ENCODE measurements at regions not wholly inside any gene's neighbourhood (a gene's known extent, or its start where the extent isn't known, plus 50 kb on each side); places are given as distances from the start of the nearest gene placed in this dataset.
A peak's percentile ranks its signal among the peaks of the same experiment; 100 is the strongest.

DNA sequence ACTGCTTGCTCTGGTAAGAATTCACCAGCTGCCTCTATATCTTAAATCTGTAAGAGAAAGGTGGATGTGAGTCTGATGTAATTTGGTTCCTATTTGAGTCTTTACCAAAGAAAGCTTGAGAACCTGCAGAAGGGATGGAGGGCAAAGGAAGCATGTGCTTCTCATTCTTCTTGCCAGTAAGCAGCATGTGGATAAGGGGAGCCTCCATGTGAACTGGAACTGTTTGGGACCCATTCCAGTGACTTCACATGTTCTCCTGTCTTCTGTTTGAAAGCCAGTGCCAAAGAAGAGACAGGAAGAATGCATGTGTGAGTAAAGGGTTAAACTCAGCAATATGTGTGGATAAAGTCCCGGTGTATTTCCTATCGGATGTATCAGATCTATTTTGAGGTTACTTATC, 119.6 kb upstream of the ADGRL2 start:
- no peak for DNase-seq (ENCODE audit: insufficient read length, low spot score)
- peak; percentile 52 for FAIRE-seq
- no peak for TF ChIP-seq POLR2A (IDR thresholded peaks at IDR 0.05; ENCODE audit: low read depth, low read length)

DNA sequence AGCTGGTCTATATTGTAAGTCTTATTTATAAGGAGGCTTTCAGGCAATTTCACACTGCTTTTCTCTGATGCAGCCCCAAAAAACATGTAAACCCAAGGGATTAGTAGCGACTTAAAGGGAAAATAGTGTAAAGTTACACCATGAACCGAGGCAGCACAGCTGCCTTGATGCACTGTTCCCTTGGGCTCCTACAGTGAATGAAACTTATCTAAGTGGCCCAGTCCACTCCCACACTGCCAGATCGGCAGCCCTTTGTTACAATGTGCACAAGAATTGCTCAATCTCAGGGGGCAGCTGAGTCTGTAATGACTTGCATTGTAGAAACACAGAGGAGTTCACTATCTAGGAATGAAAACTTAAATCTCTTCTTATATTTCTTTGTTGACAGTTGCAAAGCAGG, 120.8 kb upstream of the ADGRL2 start:
- FAIRE-seq (no peak), DNase-seq (ENCODE audit: insufficient read length, low spot score) (no peak)
- TF ChIP-seq POLR2A (IDR thresholded peaks at IDR 0.05; ENCODE audit: low read depth, low read length): no peak

DNA sequence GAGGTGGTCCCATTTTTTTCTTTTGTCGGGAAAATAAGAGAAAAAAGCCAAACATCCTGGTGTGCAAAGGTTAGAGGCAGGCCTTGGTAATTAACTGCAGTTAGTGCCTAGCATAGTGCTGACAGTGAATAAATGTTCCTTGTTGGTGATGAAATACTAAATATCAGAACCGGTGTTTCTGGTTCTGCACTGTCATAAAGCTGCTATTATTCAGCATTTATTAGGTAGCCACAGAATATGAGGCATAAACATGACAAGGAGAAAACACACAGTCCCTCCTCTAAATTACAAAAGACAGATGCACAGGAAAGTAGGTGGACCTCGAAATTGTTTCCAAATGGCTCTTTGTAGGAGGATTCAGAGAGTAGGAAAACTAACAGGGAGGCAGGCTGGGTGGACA, 122.0 kb upstream of the ADGRL2 start:
- DNase-seq (ENCODE audit: insufficient read length, low spot score) (no peak), FAIRE-seq (no peak)
- no peak for TF ChIP-seq POLR2A (IDR thresholded peaks at IDR 0.05; ENCODE audit: low read depth, low read length)

DNA sequence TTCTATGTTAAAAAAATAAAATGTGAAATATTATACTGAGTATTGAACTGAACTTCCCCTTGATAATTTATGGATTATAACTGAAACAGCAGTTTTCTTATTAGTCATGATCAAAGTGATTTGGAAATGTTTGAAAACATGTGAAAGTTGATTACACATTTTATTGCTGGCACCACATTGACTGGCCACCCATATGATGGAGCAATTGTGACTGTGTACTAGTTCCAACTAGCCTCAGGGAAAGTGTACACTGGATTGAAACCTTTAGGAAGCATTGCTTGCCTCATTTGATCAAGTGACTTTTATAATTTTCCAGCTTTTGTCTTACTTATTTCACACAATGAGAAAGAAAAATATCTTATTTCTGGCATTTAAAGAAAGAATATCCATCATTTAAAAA, 128.0 kb upstream of the ADGRL2 start:
- DNase-seq (ENCODE audit: insufficient read length, low spot score) (no peak), FAIRE-seq (no peak)
- no peak for TF ChIP-seq POLR2A (IDR thresholded peaks at IDR 0.05; ENCODE audit: low read depth, low read length)

DNA sequence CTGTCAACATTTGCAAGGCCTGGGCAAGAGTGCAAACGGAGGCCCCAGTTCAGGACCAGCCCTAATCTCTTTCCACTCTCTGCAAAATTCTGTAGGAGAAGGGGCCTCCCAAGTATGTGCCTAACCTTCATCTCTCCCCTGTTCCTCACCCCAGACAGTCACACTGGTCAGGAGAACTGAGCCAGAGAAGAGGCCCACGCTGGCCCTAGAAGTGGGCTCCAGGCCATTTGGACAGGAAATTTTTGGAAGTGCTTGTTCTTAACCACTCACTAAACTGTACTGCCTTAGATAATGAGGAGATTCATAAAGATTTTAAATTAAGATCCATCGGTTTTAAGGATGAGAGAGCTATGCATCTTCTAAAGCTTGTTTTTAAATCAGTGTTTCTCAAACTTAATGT, 129.7 kb upstream of the ADGRL2 start:
- no peak for DNase-seq (ENCODE audit: insufficient read length, low spot score)
- no peak for TF ChIP-seq POLR2A (IDR thresholded peaks at IDR 0.05; ENCODE audit: low read depth, low read length)
- FAIRE-seq: no peak

DNA sequence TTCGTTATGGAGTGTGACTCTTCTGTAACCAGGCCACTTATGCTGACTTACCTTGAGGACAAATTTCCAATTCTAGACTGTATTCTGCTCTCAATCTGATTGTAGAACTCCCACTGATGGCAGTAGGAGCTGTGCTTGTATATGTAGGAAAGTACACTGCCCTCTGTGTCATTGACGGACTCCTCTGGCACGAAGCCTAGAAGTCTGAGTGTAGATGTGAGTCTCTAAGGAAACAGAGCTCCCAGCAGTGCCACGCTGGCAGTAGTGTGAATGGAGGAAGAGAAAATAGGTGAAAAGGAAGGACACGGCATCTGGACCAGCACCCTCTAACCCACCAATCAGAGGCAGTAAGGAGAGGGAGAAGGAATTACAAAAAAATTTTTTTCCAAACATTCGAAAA, 130.4 kb upstream of the ADGRL2 start:
- DNase-seq (ENCODE audit: insufficient read length, low spot score): peak; percentile 73
- FAIRE-seq: peak; percentile 100

DNA sequence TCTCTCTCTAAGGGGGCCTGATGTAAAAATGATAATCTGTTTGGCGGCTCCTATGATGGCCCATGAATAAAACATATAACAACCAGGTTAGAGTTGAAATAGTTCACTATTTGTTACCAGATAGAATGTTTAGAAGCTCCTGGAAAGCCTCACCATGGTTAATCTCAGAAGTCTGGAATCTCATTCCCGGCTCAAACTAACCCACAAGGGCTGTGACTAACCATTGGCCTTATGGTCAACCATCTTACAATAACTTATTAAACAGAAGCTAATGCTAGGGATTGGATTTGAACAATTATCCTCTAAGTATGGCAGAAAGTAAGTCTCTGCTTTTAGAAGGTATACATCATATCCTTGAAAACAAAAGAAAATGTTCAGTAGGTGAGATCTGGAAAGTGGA, 134.1 kb upstream of the ADGRL2 start:
- DNase-seq (ENCODE audit: insufficient read length, low spot score) (no peak), FAIRE-seq (no peak)
- TF ChIP-seq POLR2A (IDR thresholded peaks at IDR 0.05; ENCODE audit: low read depth, low read length): no peak

More for the DNA sequence above, 130.4 kb upstream of the ADGRL2 start:
- no peak for TF ChIP-seq POLR2A (IDR thresholded peaks at IDR 0.05; ENCODE audit: low read depth, low read length)

DNA sequence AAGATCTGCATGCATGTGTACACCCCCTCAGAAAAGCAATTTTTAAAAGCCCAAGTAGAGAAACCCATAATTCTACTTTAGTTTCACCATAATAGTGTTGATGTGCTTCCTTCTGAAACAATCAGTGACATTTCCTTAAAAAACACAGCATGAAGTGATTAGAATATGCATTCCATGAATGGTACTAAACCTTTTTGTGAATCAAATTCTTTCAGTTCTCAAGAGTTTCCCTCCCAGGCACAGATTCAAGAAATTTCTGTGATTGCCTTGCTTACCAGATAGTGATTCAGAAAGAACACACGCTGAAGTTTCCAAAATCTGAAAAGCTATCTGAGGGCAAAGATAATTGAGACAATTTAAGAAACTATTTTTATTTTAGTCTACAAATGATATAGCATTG, 136.4 kb upstream of the ADGRL2 start:
- FAIRE-seq: no peak
- no peak for DNase-seq (ENCODE audit: insufficient read length, low spot score)
- TF ChIP-seq POLR2A (IDR thresholded peaks at IDR 0.05; ENCODE audit: low read depth, low read length): no peak

DNA sequence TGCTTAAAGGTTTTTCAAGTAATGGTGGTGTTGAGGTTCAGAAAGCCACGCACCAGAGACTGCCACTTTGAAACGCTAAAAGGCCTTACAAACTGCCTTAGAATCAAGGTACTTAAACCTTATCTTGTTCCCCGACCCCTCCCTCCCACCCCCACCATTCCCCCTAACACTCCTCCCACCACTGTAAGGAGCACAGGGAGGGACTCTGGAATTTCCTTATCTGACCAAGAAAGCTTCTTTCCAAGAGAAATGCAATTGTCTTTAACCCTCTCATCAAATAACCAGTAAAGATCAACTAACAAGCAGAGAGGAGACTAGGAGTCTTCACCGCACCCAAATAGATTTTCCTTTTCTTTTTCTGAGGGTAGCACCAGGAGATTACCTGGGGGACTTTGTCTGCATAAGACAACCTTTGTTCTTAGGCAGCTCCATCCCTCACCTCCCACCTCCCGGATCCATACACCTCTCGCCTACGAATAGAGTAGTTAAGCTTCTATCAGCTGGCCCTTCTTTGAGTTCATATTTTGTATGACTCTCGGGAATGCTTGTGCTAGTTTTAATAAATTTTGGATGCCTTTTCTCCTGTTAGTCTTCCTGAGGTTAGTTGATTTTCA, 137.7 kb upstream of the ADGRL2 start:
- DNase-seq (ENCODE audit: insufficient read length, low spot score): no peak
- no peak for FAIRE-seq
- TF ChIP-seq POLR2A (IDR thresholded peaks at IDR 0.05; ENCODE audit: low read depth, low read length): no peak

DNA sequence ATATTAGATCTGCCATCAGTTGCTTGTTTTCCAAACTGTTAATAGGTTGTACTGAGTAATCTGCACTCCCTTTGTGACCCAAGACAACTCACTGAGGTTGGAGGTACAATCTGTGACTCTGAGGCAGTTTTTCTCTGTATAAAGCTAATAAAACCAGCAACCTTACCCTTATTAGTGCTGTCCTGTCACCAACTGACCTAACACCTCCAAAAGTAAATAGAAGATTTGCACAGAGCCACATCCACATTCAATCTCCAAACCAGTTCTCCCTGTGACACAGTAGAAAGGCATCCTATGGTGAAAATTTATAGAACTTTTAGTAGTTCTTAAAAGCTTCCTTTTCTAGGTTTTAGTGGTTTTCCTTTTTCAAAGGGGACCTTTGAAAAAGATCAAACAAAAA, 140.4 kb upstream of the ADGRL2 start:
- no peak for TF ChIP-seq POLR2A (IDR thresholded peaks at IDR 0.05; ENCODE audit: low read depth, low read length)
- no peak for FAIRE-seq
- DNase-seq (ENCODE audit: insufficient read length, low spot score): no peak

DNA sequence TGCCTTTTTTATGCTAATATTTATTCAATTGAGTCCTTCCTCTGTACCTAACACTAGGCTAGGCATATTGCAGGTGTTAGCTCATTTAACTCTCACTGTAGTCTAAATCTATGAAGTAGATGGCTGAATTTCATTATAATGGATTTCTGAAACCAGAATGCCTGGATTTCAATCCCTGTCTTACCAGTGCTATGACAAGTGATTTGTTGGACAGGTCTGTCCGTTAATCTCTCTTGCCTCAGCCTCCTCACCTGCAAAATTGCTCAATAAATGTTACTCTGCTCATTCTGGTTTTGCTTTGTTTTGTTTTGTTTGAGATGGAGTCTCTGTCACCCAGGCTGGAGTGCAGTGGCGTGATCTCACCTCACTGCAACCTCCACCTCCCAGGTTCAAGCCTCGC, 146.1 kb upstream of the ADGRL2 start:
- FAIRE-seq (no peak), DNase-seq (ENCODE audit: insufficient read length, low spot score) (no peak)
- no peak for TF ChIP-seq POLR2A (IDR thresholded peaks at IDR 0.05; ENCODE audit: low read depth, low read length)

DNA sequence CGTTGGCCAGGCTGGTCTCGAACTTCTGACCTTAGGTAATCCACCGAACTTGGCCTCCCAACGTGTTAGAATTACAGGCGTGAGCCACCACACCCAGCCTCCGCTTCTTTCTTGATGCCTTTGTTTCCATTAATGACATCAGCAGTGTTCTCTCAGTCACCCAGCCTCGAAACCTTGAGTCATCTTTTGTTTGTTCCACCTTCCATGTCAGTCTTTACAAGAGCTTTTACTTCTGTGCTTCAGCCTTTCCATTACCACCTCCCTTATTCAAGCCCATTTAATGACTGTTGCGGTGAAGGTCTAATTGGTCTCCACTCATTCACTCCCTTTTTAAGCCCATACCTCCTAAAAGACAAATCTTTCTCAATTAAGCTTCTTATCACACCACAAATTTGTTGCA, 146.6 kb upstream of the ADGRL2 start:
- TF ChIP-seq POLR2A (IDR thresholded peaks at IDR 0.05; ENCODE audit: low read depth, low read length): no peak
- DNase-seq (ENCODE audit: insufficient read length, low spot score): no peak

DNA sequence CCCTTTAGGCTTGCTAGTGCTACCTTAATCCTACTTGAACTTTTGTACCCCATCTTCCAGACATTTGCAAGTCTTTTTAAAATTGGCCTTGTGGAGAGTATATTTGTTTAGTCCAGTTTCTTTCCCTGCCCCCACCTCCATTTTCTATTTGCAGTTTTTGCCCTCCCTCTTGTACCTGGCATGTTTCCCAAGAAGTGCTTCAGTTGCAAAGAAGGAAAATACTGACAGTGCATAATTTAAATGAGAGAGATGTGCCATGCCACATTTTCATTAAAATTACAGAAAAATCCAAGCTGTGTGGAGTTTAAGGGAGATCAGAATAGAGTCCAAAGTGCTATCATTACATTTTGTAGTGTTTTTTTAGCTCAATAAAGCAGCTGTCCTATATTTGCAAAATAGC, 150.0 kb upstream of the ADGRL2 start:
- DNase-seq (ENCODE audit: insufficient read length, low spot score): no peak
- no peak for TF ChIP-seq POLR2A (IDR thresholded peaks at IDR 0.05; ENCODE audit: low read depth, low read length)
- no peak for FAIRE-seq

More for the DNA sequence above, 146.6 kb upstream of the ADGRL2 start:
- no peak for FAIRE-seq

DNA sequence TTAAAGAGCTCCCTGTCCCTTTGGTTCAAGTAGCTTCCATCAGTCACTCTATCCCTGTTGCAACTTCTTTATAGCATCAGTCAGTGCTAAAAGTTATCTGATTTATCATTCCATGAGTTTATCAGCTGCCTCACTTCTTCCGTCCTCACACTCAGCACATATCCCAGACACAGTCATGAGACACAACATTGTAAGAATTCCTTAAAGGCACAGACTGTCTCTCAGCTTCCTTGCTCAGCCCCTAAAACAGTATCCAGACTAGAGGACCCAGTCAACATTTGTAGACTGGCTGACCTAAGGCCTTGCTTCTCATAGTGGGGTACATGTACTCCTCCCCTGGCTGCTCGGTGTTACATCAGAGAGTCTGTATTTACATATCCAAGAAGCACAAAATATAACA, 164.9 kb upstream of the ADGRL2 start:
- DNase-seq (ENCODE audit: insufficient read length, low spot score) (no peak), FAIRE-seq (no peak)
- TF ChIP-seq POLR2A (IDR thresholded peaks at IDR 0.05; ENCODE audit: low read depth, low read length): no peak

DNA sequence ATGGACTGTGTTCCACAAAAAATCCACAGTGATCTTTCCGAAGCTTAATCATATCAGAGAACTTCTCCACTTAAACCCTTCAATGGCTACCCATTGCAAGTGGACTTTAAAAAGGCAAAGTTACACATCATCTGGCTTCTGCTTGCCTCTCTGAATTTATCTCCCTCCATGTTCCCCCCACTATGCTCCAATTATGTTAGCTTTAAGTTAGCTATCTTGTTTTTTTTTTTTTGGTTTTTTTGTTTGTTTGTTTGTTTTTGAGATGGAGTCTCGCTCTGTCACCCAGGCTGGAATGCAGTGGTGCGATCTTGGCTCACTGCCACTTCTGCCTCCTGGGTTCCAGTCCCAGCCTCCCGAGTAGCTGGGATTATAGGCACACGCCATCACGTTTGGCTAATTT, 166.4 kb upstream of the ADGRL2 start:
- DNase-seq (ENCODE audit: insufficient read length, low spot score) (no peak), FAIRE-seq (no peak)
- no peak for TF ChIP-seq POLR2A (IDR thresholded peaks at IDR 0.05; ENCODE audit: low read depth, low read length)

DNA sequence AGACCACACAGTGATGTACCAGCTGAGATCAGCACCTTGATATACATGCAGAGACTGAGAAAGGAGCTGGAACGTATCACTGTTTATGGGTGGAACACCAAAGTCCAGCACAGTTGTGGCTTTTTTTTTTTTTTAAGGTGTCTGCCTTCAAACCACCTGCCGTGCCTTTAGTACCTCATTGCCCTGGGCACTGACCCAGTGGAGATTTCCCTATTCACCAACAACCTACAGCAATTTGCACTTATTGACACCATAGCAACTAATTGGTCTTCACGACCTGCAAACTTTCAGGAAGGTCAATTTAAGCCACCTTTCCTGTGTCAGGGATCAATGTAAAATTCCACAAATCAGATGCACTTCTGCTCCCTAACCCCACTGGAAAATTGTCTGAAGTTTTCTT, 181.6 kb upstream of the ADGRL2 start:
- no peak for DNase-seq (ENCODE audit: insufficient read length, low spot score)
- TF ChIP-seq POLR2A (IDR thresholded peaks at IDR 0.05; ENCODE audit: low read depth, low read length): no peak
- no peak for FAIRE-seq
